HCT116 (cell line): ENCODE measurements at regions not wholly inside any gene's neighbourhood (a gene's known extent, or its start where the extent isn't known, plus 50 kb on each side); places are given as distances from the start of the nearest gene placed in this dataset.

Experiments
- ATAC-seq: fragments of 200-7000 bp; cut with Tn5 transposase; 2 replicates; pipeline ENCODE4 v1.9.1; 2020; ENCODE audit warnings: mild to moderate bottlenecking, moderate library complexity
- BruUV-seq: library from RNA; stranded (reverse); fragments of 400-500 nt; replicated peaks from 2 replicates; lab custom pipeline; 2021; lab: Mats Ljungman, UMichigan
- CTCF ChIA-PET: fragments of 300-600 bp; sonication (Branson Sonifier 250); formaldehyde crosslinking; loops from one replicate; lab custom pipeline; 2021; ENCODE audit warnings: antibody characterized with exemption; lab: Charles Lee
- POLR2A ChIA-PET: fragments of 300-600, 350-600 bp; sonication (Branson Sonifier 250); formaldehyde crosslinking; loops from one replicate; lab custom pipeline; 2021; ENCODE audit warnings: antibody characterized with exemption; lab: Charles Lee
- RAD21 ChIA-PET, 2 experiments: fragments of 300-600 bp; sonication (Branson Sonifier 250); formaldehyde crosslinking; loops; one replicate each; lab custom pipeline; 2023; ENCODE audit warnings: low total read pairs in 2 of 2; ENCODE audit not compliant: uncharacterized antibody in 2 of 2, unreplicated experiment in 2 of 2, low non-redundant PET in 1 of 2; lab: Charles Lee
- DNase-seq: peaks from one replicate; pipeline ENCODE4 v3.0.0-alpha.2; 2010; ENCODE audit warnings: low read depth, low spot score
- H2AFZ ChIP-seq: fragments of 200-600 bp; shearing (Covaris generic), sonication (generic); 2 replicates; pipeline ENCODE4 v1.6.1; 2017; ENCODE audit warnings: low read depth, mixed run types, mixed read lengths, antibody characterized with exemption, low read length; ENCODE audit not compliant: poor library complexity, severe bottlenecking
- H3K27ac ChIP-seq: 2 replicates; pipeline ENCODE4 v1.5.1; 2012; ENCODE audit warnings: low read depth, low read length
- H3K27me3 ChIP-seq: fragments of 200-600 bp; sonication (generic); 2 replicates; pipeline ENCODE4 v1.6.1; 2016; ENCODE audit warnings: mixed run types, low read length, mixed read lengths; ENCODE audit not compliant: insufficient read depth
- H3K36me3 ChIP-seq, 2 experiments: fragments of 200-500 bp in 1 of 2; fragments of 200-600 bp in 1 of 2; sonication (Bioruptor generic) in 1 of 2; sonication (generic) in 1 of 2; 2 replicates each; pipeline versions ENCODE4 v1.5.1 to v1.6.1; 2014 to 2016; ENCODE audit warnings: low read length in 2 of 2, inconsistent platforms in 1 of 2, mixed read lengths in 1 of 2, mixed run types in 1 of 2; ENCODE audit not compliant: insufficient read depth in 2 of 2, control insufficient read depth in 1 of 2
- H3K4me1 ChIP-seq, 2 experiments: fragments of 200-600 bp in 1 of 2; sonication (generic) in 1 of 2; 2 replicates each; pipeline versions ENCODE4 v1.5.1 to v1.6.1; 2012 to 2017; ENCODE audit warnings: low read length in 2 of 2, inconsistent platforms in 1 of 2, mild to moderate bottlenecking in 1 of 2, mixed read lengths in 1 of 2, mixed run types in 1 of 2, moderate library complexity in 1 of 2; ENCODE audit not compliant: insufficient read depth in 2 of 2, control insufficient read depth in 1 of 2
- H3K4me2 ChIP-seq: fragments of 200-600 bp; sonication (generic); 2 replicates; pipeline ENCODE4 v1.6.1; 2017; ENCODE audit warnings: mixed run types, low read length, mixed read lengths
- H3K4me3 ChIP-seq, 2 experiments: fragments of 200-600 bp in 1 of 2; sonication (generic) in 1 of 2; replicated peaks in 1 of 2; 2 replicates each; pipeline ENCODE4 v1.5.1; 2011 to 2016; ENCODE audit warnings: low read length in 2 of 2, control low read depth in 1 of 2, low read depth in 1 of 2, mild to moderate bottlenecking in 1 of 2, mixed read lengths in 1 of 2, mixed run types in 1 of 2
- H3K79me2 ChIP-seq: fragments of 200-600 bp; sonication (generic); 2 replicates; pipeline ENCODE4 v1.6.1; 2017; ENCODE audit warnings: mild to moderate bottlenecking, mixed run types, low read length, moderate library complexity, mixed read lengths; ENCODE audit not compliant: insufficient read depth
- H3K9ac ChIP-seq: fragments of 200-600 bp; sonication (generic); 2 replicates; pipeline ENCODE4 v1.6.1; 2016; ENCODE audit warnings: low read length, mixed read lengths
- H3K9me2 ChIP-seq: fragments of 200-600 bp; sonication (generic), shearing (Covaris generic); 2 replicates; pipeline ENCODE4 v1.6.1; 2017; ENCODE audit warnings: mixed run types, mild to moderate bottlenecking, moderate library complexity; ENCODE audit not compliant: insufficient read depth
- H3K9me3 ChIP-seq, 2 experiments: fragments of 200-500 bp in 1 of 2; fragments of 200-600 bp in 1 of 2; sonication (Bioruptor generic) in 1 of 2; sonication (generic) in 1 of 2; 2 replicates each; pipeline ENCODE4 v1.6.1; 2014 to 2017; ENCODE audit warnings: low read length in 2 of 2, mixed read lengths in 2 of 2, inconsistent platforms in 1 of 2, low read depth in 1 of 2, mild to moderate bottlenecking in 1 of 2, mixed run types in 1 of 2, moderate library complexity in 1 of 2; ENCODE audit not compliant: control insufficient read depth in 1 of 2, insufficient read depth in 1 of 2
- H4K20me1 ChIP-seq: fragments of 200-600 bp; sonication (generic), shearing (Covaris generic); 2 replicates; pipeline ENCODE4 v1.6.1; 2017; ENCODE audit warnings: mixed run types, mild to moderate bottlenecking, moderate library complexity; ENCODE audit not compliant: insufficient read depth
- EGR1 ChIP-seq: IDR thresholded peaks from 2 replicates; pipeline ENCODE4 v1.6.1; 2012; ENCODE audit warnings: low read depth
- EZH2phosphoT487 ChIP-seq: fragments of 200-600 bp; IDR thresholded peaks from 2 replicates; pipeline ENCODE4 v1.6.1; 2018; ENCODE audit warnings: antibody characterized with exemption, borderline replicate concordance
- JUND ChIP-seq: IDR thresholded peaks from 2 replicates; pipeline ENCODE4 v1.6.1; 2012
- POLR2A ChIP-seq: IDR thresholded peaks from 2 replicates; pipeline ENCODE4 v1.7.0; 2011; ENCODE audit warnings: borderline replicate concordance; ENCODE audit not compliant: insufficient read depth, insufficient read length; ENCODE audit errors: extremely low read depth
- SP1 ChIP-seq: IDR thresholded peaks from 2 replicates; pipeline ENCODE4 v1.6.1; 2012; ENCODE audit warnings: low read depth
- YY1 ChIP-seq: IDR thresholded peaks from 2 replicates; pipeline ENCODE4 v1.6.1; 2011; ENCODE audit warnings: low read length, low read depth, moderate library complexity, mild to moderate bottlenecking; ENCODE audit not compliant: insufficient replicate concordance; ENCODE audit errors: extremely low read depth
- ZFX ChIP-seq: fragments of 450-650 bp; IDR thresholded peaks from 2 replicates; pipeline ENCODE4 v1.6.1; 2017
- ZNF274 ChIP-seq: fragments of 200-500 bp; sonication (Bioruptor generic); IDR thresholded peaks from 2 replicates; pipeline ENCODE4 v1.6.1; 2014; ENCODE audit warnings: mild to moderate bottlenecking, low read depth, low read length, inconsistent platforms
- intact Hi-C: fragments of 100-400 bp; cut with micrococcal nuclease; formaldehyde crosslinking; loops from 2 replicates; pipeline ENCODE4 v1.10.0; 2022
- TF ChIP-seq, protein P1 (sequence below), 3 experiments: fragments of 200-600 bp in 1 of 3; sonication (generic) in 1 of 3; IDR thresholded peaks in 2 of 3; conservative IDR thresholded peaks in 1 of 3; 2 replicates each; pipeline ENCODE4 v1.5.1; 2012 to 2017; ENCODE audit warnings: low read depth in 2 of 3, low read length in 2 of 3, antibody characterized with exemption in 1 of 3, borderline replicate concordance in 1 of 3, control low read depth in 1 of 3, mild to moderate bottlenecking in 1 of 3, mixed read lengths in 1 of 3, mixed run types in 1 of 3, moderate library complexity in 1 of 3; ENCODE audit not compliant: insufficient read depth in 1 of 3
- TF ChIP-seq, protein P2 (sequence below): IDR thresholded peaks from 2 replicates; pipeline ENCODE4 v1.6.1; 2012
- TF ChIP-seq, protein P3 (sequence below): IDR thresholded peaks from 2 replicates; pipeline ENCODE4 v1.6.1; 2011; ENCODE audit warnings: mild to moderate bottlenecking, low read length, moderate library complexity; ENCODE audit not compliant: insufficient replicate concordance; ENCODE audit errors: extremely low read depth

DNA sequence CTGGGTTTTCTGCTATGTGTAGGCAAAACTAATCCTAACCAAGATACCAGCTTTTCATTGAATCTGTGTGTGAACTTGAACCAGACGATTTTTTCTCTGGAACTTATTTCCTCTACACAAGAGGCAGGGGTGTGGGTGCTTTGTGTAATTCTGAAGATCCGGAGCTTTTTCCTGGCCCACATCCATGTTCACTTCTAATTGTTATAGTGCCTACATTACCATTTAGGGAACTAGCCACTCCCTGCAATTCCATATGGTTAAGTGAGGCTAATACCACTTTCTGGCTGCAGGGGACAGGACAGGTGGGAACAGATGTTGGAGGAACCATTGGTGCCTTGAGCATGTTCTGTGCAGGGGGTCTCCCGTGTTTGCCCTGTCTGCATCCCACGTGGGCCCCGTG lies 83.4 kb upstream of the FMN2 start:
- intact Hi-C loops, result no loop called here
- ChIA-PET RAD21 (no interaction called here), CTCF (no interaction called here)
- Histone ChIP-seq H3K4me3 (no peak overlapping the region), H3K27ac (no peak overlapping the region)
- no TSS peak for BruUV-seq
- TF ChIP-seq POLR2A, result no peak
- TF ChIP-seq, protein P1, sequence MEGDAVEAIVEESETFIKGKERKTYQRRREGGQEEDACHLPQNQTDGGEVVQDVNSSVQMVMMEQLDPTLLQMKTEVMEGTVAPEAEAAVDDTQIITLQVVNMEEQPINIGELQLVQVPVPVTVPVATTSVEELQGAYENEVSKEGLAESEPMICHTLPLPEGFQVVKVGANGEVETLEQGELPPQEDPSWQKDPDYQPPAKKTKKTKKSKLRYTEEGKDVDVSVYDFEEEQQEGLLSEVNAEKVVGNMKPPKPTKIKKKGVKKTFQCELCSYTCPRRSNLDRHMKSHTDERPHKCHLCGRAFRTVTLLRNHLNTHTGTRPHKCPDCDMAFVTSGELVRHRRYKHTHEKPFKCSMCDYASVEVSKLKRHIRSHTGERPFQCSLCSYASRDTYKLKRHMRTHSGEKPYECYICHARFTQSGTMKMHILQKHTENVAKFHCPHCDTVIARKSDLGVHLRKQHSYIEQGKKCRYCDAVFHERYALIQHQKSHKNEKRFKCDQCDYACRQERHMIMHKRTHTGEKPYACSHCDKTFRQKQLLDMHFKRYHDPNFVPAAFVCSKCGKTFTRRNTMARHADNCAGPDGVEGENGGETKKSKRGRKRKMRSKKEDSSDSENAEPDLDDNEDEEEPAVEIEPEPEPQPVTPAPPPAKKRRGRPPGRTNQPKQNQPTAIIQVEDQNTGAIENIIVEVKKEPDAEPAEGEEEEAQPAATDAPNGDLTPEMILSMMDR (IDR thresholded peaks at IDR 0.05 in 2 of 3, conservative IDR thresholded peaks at IDR 0.05 in 1 of 3; ENCODE audit: borderline replicate concordance in 1 of 3, insufficient read depth in 1 of 3, low read depth in 2 of 3, low read length in 2 of 3), result no peak
- no peak for TF ChIP-seq ZNF274
- TF ChIP-seq EGR1, result no peak
- TF ChIP-seq, protein P2, sequence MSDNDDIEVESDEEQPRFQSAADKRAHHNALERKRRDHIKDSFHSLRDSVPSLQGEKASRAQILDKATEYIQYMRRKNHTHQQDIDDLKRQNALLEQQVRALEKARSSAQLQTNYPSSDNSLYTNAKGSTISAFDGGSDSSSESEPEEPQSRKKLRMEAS, result no peak
- TF ChIP-seq EZH2phosphoT487, result no peak
- TF ChIP-seq ZFX, result no peak
- no peak for TF ChIP-seq JUND
- TF ChIP-seq YY1, result no peak
- TF ChIP-seq SP1, result no peak
- TF ChIP-seq, protein P3, sequence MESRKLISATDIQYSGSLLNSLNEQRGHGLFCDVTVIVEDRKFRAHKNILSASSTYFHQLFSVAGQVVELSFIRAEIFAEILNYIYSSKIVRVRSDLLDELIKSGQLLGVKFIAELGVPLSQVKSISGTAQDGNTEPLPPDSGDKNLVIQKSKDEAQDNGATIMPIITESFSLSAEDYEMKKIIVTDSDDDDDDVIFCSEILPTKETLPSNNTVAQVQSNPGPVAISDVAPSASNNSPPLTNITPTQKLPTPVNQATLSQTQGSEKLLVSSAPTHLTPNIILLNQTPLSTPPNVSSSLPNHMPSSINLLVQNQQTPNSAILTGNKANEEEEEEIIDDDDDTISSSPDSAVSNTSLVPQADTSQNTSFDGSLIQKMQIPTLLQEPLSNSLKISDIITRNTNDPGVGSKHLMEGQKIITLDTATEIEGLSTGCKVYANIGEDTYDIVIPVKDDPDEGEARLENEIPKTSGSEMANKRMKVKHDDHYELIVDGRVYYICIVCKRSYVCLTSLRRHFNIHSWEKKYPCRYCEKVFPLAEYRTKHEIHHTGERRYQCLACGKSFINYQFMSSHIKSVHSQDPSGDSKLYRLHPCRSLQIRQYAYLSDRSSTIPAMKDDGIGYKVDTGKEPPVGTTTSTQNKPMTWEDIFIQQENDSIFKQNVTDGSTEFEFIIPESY, result no peak
- TF ChIP-seq, all 23 proteins: peak for 0
- POLR2A ChIA-PET, result no interaction called here
- Histone ChIP-seq H3K4me2 (no peak overlapping the region), H3K79me2 (no peaks in the 10 kb centered on the region), H3K36me3 (no peaks in the 10 kb centered on the region), H3K9ac (no peak overlapping the region), H3K9me3 (peaks cover 0 to 20% of the 10 kb centered on the region in 2 experiments; a peak in 2 of 4 replicates), H3K27me3 (no peaks in the 10 kb centered on the region), H2AFZ (no peak overlapping the region), H4K20me1 (no peaks in the 10 kb centered on the region), H3K9me2 (no peaks in the 10 kb centered on the region), H3K4me1 (no peaks in the 10 kb centered on the region)
- ATAC-seq (no peak), DNase-seq (no peak)
